DND-41 (cell line): ENCODE measurements at regions not wholly inside any gene's neighbourhood (a gene's known extent, or its start where the extent isn't known, plus 50 kb on each side); places are given as distances from the start of the nearest gene placed in this dataset.

ENCODE experiments used
- ATAC-seq: fragments of 200-7000 bp; cut with Tn5 transposase; 3 replicates; pipeline ENCODE4 v1.9.1; 2021; ENCODE audit warnings: low read depth; ENCODE audit not compliant: insufficient read depth
- DNase-seq: peaks from one replicate; pipeline ENCODE4 v3.0.0-alpha.2; 2020
- H2AFZ ChIP-seq: 2 replicates; pipeline ENCODE4 v1.6.0; 2012; ENCODE audit warnings: low read depth, low read length
- H3K27ac ChIP-seq: 2 replicates; pipeline ENCODE4 v1.5.1; 2012; ENCODE audit warnings: low read length, inconsistent platforms
- H3K27me3 ChIP-seq: fragments of 200-600 bp; sonication (generic); 2 replicates; pipeline ENCODE4 v1.6.0; 2012; ENCODE audit warnings: low read length, mild to moderate bottlenecking, inconsistent platforms; ENCODE audit not compliant: insufficient read depth, poor library complexity
- H3K36me3 ChIP-seq: 2 replicates; pipeline ENCODE4 v1.5.1; 2012; ENCODE audit warnings: low read length, inconsistent platforms; ENCODE audit not compliant: insufficient read depth
- H3K4me1 ChIP-seq: 2 replicates; pipeline ENCODE4 v1.5.1; 2012; ENCODE audit warnings: mild to moderate bottlenecking, low read length; ENCODE audit not compliant: insufficient read depth
- H3K4me2 ChIP-seq: 2 replicates; pipeline ENCODE4 v1.6.0; 2012; ENCODE audit warnings: mild to moderate bottlenecking, moderate library complexity, low read length, inconsistent platforms; ENCODE audit not compliant: insufficient read depth
- H3K4me3 ChIP-seq, 2 experiments: fragments of 200-600 bp in 1 of 2; shearing (Covaris generic) in 1 of 2; 2 replicates each; pipeline ENCODE4 v1.5.1; 2012 to 2016; ENCODE audit warnings: inconsistent platforms in 2 of 2, low read length in 2 of 2, mild to moderate bottlenecking in 2 of 2, low read depth in 1 of 2, moderate library complexity in 1 of 2
- H3K79me2 ChIP-seq: 2 replicates; pipeline ENCODE4 v1.6.0; 2012; ENCODE audit warnings: low read length, inconsistent platforms; ENCODE audit not compliant: insufficient read depth
- H3K9ac ChIP-seq: 2 replicates; pipeline ENCODE4 v1.6.0; 2012; ENCODE audit warnings: low read depth, mild to moderate bottlenecking, inconsistent platforms, low read length, moderate library complexity
- H3K9me3 ChIP-seq: 2 replicates; pipeline ENCODE4 v1.5.1; 2012; ENCODE audit warnings: low read length, moderate library complexity, mild to moderate bottlenecking, inconsistent platforms; ENCODE audit not compliant: insufficient read depth, severe bottlenecking
- H4K20me1 ChIP-seq: 2 replicates; pipeline ENCODE4 v1.6.0; 2012; ENCODE audit warnings: low read length; ENCODE audit not compliant: insufficient read depth
- CTCF ChIP-seq: IDR thresholded peaks from 2 replicates; pipeline ENCODE4 v1.5.1; 2012; ENCODE audit warnings: borderline replicate concordance, low read length, moderate library complexity, mild to moderate bottlenecking; ENCODE audit not compliant: poor library complexity, severe bottlenecking; ENCODE audit errors: extremely low read depth
- EZH2 ChIP-seq: IDR thresholded peaks from 3 replicates; pipeline ENCODE4 v1.6.1; 2012; ENCODE audit warnings: borderline replicate concordance, low read depth, mild to moderate bottlenecking, moderate library complexity, low read length, inconsistent platforms; ENCODE audit not compliant: severe bottlenecking

- TF ChIP-seq CTCF: no peak
- no peak for TF ChIP-seq EZH2
- Histone ChIP-seq H3K27ac (no peak overlapping the region), H3K79me2 (no peaks in the 10 kb centered on the region), H3K9me3 (no peaks in the 10 kb centered on the region), H2AFZ (no peak overlapping the region), H3K36me3 (no peaks in the 10 kb centered on the region), H3K4me1 (no peaks in the 10 kb centered on the region), H3K9ac (no peak overlapping the region), H3K4me3 (no peak overlapping the region), H4K20me1 (no peaks in the 10 kb centered on the region), H3K4me2 (no peak overlapping the region), H3K27me3 (no peaks in the 10 kb centered on the region)
- DNase-seq (no peak), ATAC-seq (no peak)
Measured at GRCh38 chr10:58081353-58081752, 186.3 kb downstream of the IPMK start.

GRCh38 chr10:58079461-58079860, 188.2 kb downstream of the IPMK start:
- Histone ChIP-seq H4K20me1 (no peaks in the 10 kb centered on the region), H3K36me3 (no peaks in the 10 kb centered on the region), H3K4me1 (no peaks in the 10 kb centered on the region), H2AFZ (no peak overlapping the region), H3K79me2 (no peaks in the 10 kb centered on the region), H3K4me3 (no peak overlapping the region), H3K27ac (no peak overlapping the region), H3K4me2 (no peak overlapping the region), H3K9ac (no peak overlapping the region), H3K9me3 (no peaks in the 10 kb centered on the region), H3K27me3 (no peaks in the 10 kb centered on the region)
- no peak for DNase-seq
- no peak for ATAC-seq
- TF ChIP-seq CTCF: no peak
- no peak for TF ChIP-seq EZH2

GRCh38 chr10:58072634-58073033, 195.1 kb downstream of the IPMK start:
- no peaks in the 10 kb centered on the region for H3K36me3 ChIP-seq
- no peaks in the 10 kb centered on the region for H3K79me2 ChIP-seq
- TF ChIP-seq EZH2 (no peak), CTCF (no peak)
- no peak overlapping the region for H3K27ac ChIP-seq
- no peaks in the 10 kb centered on the region for H4K20me1 ChIP-seq
- no peak for ATAC-seq
- DNase-seq: no peak
- H3K4me2 ChIP-seq: no peak overlapping the region
- no peak overlapping the region for H3K9ac ChIP-seq
- no peaks in the 10 kb centered on the region for H3K27me3 ChIP-seq
- no peak overlapping the region for H2AFZ ChIP-seq
- H3K9me3 ChIP-seq: no peaks in the 10 kb centered on the region
- no peak overlapping the region for H3K4me3 ChIP-seq
- H3K4me1 ChIP-seq: no peaks in the 10 kb centered on the region

- DNase-seq (no peak), ATAC-seq (no peak)
- Histone ChIP-seq H3K9ac (no peak overlapping the region), H3K4me3 (no peak overlapping the region), H3K4me1 (no peaks in the 10 kb centered on the region), H2AFZ (no peak overlapping the region), H3K4me2 (no peak overlapping the region), H3K27ac (no peak overlapping the region), H4K20me1 (no peaks in the 10 kb centered on the region), H3K9me3 (no peaks in the 10 kb centered on the region), H3K79me2 (no peaks in the 10 kb centered on the region), H3K36me3 (no peaks in the 10 kb centered on the region), H3K27me3 (no peaks in the 10 kb centered on the region)
- TF ChIP-seq EZH2 (no peak), CTCF (no peak)
Measured at GRCh38 chr10:58070956-58071355, 196.7 kb downstream of the IPMK start.
